ENCODE measurements at regions not wholly inside any gene's neighbourhood (a gene's known extent, or its start where the extent isn't known, plus 50 kb on each side); places are given as distances from the start of the nearest gene placed in this dataset.
"Not testable (repeated sequence)": the region's sequence is repeated elsewhere in the genome, so short reads cannot be mapped to it uniquely, and the experiment has no call there.

DNA sequence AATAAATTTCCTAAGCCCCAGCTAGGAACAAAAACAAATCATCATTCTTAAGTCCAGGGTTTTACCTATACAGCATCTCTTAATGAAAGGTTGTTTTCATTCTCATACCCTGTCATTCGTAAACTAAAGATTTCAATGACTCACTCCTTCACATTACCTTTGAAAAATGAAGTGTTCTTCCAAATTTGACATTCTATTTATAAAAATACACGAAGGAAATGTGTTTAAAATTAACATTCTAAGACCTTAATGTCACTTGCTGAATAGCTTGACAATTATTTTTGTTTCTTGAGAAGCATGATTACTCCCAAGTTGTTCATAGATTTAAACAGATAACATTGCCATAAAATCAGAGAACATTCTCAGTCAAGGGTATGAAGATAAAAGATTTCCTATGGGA lies 1188.3 kb upstream of the SORCS1 start:
- DNase-seq = no peak

DNA sequence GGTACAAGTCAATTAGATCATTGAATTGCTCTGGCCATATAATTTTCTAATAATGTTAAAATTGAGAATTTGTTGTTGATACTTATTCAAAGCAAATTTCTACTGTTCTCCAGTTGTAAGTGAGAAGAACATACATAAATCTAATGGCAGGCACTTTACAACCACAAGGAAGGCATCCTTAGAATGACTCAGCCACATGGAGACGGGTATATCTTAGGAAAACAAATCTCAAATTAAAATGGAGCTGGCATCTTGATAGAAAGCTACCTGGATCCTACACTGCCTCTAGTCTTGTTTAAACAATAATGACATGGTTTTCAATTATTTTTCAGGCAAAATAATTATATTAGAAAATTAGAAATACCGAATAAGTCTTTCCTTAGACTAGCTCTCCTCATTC lies 1183.7 kb upstream of the SORCS1 start:
- no peak for DNase-seq

DNA sequence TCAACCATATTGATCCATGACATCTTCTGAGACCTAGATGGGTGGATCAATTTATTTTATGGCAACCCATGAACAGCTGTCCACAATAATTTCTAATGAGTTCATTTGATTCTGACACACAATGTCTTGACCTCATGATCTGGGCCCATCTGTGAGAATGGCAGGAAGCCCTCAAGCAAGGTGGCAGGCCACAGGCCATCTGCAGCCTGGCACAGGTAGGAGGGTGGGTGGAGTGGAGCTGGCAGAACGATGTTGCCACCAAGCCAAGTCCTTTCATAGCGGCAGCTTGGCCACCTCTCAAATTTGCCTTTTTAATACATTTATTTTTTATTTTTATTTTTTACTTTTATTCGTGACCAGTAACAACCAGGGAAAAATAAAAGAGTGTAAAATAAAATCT lies 1181.6 kb upstream of the SORCS1 start:
- DNase-seq = no peak

DNA sequence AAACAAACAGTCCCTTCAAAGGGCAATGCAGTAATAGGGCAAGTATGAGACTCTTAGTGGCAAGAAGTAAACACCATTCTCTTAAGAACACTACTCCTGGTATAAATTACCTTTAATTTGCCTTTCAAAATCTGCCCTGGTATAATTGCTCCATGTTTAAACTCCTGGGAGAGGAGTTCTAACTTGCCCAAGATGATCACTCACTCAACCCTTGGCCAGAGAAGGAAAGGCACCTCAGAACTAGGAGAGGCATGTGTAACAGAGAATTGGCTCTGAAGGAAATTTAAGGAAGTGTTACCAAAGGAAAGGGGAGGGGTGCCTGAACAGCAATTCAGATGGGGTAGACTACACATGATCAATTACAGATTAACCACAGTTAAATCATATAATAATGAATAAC lies 1173.6 kb upstream of the SORCS1 start:
- DNase-seq = no peak

- no peak for DNase-seq
Observed at GRCh38 chr10:108336836-108337235, 1172.3 kb upstream of the SORCS1 start.

- no peak for DNase-seq
Observed at GRCh38 chr10:108327706-108328105, 1163.2 kb upstream of the SORCS1 start.

GRCh38 chr10:108323274-108323798 lies 1158.8 kb upstream of the SORCS1 start:
- no peak for DNase-seq

DNA sequence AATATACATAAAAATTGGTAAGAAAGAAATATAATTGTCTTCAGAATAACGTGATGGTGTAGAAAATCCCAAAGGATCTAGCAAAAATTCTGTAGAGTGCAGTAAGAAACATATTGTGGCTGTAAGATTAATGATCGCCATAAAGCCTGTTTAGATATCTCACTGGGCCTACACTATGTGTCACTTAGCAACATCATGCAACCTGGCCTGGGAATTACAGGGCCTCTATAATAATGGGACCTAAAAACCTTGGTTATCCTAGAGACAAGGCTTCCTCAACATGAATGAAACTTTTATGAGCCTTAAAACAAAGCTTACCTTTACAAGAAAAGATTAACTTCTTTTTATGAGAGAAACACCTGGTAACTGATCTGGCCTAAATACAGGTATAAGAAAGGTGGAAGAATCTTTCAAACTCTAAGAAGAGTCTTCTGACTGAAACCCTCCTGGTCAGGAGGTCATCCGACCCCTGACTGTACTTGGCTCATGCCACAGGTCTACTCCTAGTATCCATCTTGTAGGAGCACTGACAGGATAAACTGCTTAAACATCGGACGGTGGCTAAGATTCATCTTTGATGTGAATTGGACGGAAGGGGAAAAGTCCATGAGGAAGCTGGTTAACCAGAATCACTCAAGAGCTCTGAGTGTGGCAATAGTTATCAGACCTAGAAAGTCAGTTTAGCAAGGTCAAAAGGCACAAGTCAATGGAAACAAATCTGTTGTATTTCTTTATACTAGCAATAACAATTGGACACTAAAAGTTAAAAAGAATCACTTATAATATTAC lies 1155.1 kb upstream of the SORCS1 start:
- no peak for DNase-seq

GRCh38 chr10:108315636-108316035 lies 1151.1 kb upstream of the SORCS1 start:
- DNase-seq = not testable (repeated sequence)

DNA sequence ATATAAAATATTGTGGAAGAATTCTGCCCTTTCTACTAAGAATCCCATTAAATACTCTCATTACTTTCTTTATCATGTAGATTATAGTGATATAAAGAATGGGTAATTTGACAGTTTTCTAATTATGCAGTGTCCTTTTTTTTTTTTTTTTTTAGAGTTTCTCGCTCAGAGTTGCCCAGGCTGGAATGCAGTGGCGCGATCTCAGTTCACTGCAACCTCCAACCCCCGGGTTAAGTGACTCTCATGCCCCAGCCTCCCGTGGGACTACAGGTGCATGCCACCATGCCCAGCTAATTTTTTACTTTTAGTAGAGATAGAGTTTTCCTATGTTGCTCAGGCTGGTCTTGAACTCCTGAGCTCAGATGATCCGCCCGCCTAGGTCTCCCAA lies 1143.4 kb upstream of the SORCS1 start:
- DNase-seq = no peak

DNA sequence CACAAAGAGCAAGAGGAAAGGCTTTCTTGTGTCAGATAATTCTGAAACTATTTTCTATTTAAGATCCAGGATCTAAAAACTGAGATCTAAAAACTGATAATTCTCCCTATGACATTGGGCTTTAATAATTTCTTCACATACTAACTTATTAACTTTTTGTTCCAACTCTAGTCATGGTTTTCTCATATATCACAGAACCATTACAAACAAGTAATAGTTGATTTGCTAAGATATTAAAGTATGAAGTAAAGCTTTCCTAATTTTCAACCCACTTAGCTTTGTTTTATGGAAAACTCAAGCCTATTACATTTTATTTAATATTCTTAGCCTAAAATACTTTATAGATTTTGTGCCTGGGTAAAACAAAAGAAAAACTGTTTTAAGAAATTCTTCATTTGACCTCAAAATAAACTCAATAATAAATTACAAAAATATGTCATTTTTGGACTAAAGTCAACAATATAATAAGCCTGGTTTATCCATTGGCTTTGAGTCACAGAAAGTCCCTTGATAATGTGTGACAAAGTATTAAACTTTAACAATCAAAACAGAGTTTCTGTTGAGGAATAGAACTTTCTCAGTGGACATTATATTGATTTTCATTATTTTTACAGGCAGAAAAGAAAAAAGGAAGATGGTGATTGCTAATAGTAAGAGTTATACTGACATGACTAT lies 1142.9 kb upstream of the SORCS1 start:
- no peak for DNase-seq

DNA sequence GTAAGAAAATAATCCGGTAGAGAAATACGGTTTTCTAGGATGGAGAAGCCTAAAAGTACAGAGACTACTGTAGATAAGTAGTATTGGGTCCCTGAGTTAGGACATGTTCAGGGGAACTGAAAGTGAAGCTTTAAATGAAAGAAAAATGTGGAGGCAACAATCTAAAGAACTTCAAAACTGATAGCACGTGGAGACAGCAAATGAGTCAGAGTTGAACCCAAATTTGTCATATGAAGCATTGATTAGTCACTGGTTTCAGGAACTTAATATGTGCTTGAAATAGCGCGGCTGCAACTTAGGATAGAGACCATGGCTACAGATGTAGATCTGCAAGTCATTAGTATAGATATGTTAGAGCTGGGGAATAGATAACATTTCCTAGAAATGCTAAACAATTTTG lies 1138.6 kb upstream of the SORCS1 start:
- DNase-seq = no peak

GRCh38 chr10:108301002-108301401 lies 1136.5 kb upstream of the SORCS1 start:
- DNase-seq = no peak

DNA sequence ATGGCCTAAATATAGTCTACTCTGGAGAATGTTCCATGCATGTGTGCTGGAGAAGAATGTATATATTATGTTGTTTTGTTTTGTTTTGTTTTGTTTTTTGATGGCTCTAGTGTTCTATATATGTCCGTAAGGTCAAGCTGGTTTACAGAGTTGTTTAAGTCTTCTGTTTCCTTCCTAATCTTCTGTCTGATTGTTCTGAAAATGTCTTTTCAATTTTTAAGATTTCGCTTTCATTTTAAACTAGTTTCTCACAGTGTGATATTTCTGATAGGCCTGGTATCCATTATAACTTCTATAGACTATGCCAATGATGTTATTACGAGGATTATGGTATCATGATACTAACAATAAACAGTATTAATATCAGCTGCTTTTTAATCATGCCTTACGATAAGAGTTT lies 1126.3 kb upstream of the SORCS1 start:
- DNase-seq = no peak

- no peak for DNase-seq
Observed at GRCh38 chr10:108275895-108276685, 1111.6 kb upstream of the SORCS1 start.

GRCh38 chr10:108260383-108260906 lies 1095.9 kb upstream of the SORCS1 start:
- DNase-seq = no peak

DNA sequence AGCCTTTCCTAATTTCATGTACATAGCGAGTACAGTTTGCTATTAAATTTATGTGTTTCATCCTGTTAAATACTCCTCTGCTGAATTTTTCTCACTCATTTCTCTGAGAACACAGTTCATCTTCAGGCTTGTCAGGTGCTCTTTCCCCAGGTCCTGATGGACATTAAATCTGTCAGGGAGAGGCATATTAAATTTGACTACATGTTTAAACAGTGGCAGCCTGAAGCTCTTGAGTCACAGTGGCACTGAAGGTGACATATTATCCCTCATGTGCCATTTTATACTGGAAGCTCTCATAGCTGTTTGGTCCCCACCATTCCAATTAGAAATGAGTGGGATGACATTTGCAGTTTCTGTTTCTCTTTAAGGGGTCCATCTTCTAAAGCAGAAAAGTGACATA lies 1089.6 kb upstream of the SORCS1 start:
- no peak for DNase-seq

GRCh38 chr10:108252771-108253170 lies 1088.3 kb upstream of the SORCS1 start:
- DNase-seq = no peak

DNA sequence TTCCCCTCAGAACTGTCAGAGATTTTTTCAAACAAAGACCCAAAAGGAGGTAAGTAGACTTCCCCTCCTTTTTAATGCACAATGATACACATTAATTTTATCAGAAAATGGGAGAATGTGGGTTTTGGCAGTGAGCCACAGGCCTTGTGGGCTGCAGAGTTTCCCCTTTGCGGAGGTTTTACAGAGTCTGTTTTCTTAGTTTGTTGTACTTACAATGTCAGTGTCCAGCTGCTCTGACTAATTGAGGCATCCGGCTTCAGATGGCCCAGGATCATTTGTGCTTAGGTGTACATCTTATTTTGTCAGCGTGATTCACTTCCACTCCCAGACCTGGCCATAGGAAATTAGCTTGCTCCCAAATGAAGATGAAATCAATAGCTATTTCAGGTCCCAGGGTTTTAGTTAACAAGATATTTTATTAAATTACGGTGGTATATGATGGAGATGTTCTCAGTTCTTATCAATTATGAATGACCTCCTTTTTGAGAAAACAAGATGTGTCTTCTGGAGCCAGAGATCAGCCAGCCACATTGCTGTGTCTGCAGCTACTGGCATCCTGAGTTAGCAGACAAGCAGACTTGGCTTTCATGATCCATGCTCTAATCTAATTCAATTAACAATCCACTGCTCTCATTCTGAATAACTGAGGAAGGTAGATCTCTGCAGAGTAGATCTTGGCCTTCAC lies 1086.6 kb upstream of the SORCS1 start:
- DNase-seq = no peak

DNA sequence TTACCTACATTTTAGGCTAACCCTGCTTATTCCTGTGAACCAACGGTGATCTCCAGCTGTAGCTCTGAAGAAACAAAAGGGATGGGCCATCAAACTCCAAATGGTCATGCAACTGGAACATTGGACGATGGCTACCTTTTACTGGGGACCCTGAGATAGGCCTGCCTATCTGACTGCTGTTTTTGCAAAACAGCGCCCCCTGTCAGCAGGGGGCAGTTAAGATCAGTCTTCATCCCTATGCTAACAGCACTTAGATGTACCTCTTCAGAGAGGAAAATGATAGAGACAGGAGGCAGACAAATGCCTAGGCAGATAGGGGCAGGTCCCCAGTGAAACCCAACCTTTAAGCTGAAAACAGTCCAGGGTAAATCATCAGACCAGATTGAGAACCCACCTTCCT lies 1085.4 kb upstream of the SORCS1 start:
- DNase-seq = no peak

GRCh38 chr10:108244443-108245228 lies 1080.1 kb upstream of the SORCS1 start:
- no peak for DNase-seq
